HepG2 (cell line): ENCODE measurements at regions not wholly inside any gene's neighbourhood (a gene's known extent, or its start where the extent isn't known, plus 50 kb on each side); places are given as distances from the start of the nearest gene placed in this dataset.

Experiments
- ATF4 ChIP-seq, 2 experiments: fragments of 450-650 bp in 1 of 2; sonication (generic) in 1 of 2; formaldehyde crosslinking; IDR thresholded peaks; 2 replicates each; pipeline versions ENCODE4 v1.5.0 to v1.8.0; 2020 to 2022; ENCODE audit warnings: mild to moderate bottlenecking in 1 of 2, missing genetic modification reagents in 1 of 2
- HOMEZ ChIP-seq: IDR thresholded peaks from 2 replicates; pipeline ENCODE4 v1.6.1; 2016; ENCODE audit warnings: low read depth
- KMT2A ChIP-seq: sonication (generic); formaldehyde crosslinking; IDR thresholded peaks from 2 replicates; pipeline ENCODE4 v1.4.0; 2020; ENCODE audit warnings: missing genetic modification reagents
- MAZ ChIP-seq, 2 experiments: sonication (generic) in 1 of 2; formaldehyde crosslinking in 1 of 2; IDR thresholded peaks; 2 replicates each; pipeline versions ENCODE4 v1.5.0 to v1.6.1; 2012 to 2020; ENCODE audit warnings: low read depth in 2 of 2, mild to moderate bottlenecking in 2 of 2, borderline replicate concordance in 1 of 2, improper control_type of control experiment in 1 of 2, low read length in 1 of 2, missing genetic modification reagents in 1 of 2, moderate library complexity in 1 of 2
- MLXIP ChIP-seq: sonication (generic); formaldehyde crosslinking; IDR thresholded peaks from 2 replicates; pipeline ENCODE4 v1.9.0; 2021; ENCODE audit warnings: missing genetic modification reagents, borderline replicate concordance
- NFYC ChIP-seq: IDR thresholded peaks from 2 replicates; pipeline ENCODE4 v1.6.1; 2016; ENCODE audit warnings: missing genetic modification reagents, missing compliant biosample characterization
- NR0B2 ChIP-seq: sonication (generic); formaldehyde crosslinking; IDR thresholded peaks from 2 replicates; pipeline ENCODE4 v1.4.0; 2020; ENCODE audit warnings: mild to moderate bottlenecking, missing genetic modification reagents
- REXO4 ChIP-seq: sonication (generic); formaldehyde crosslinking; IDR thresholded peaks from 2 replicates; pipeline ENCODE4 v1.8.0; 2022; ENCODE audit warnings: missing genetic modification reagents, mild to moderate bottlenecking, borderline replicate concordance
- SP2 ChIP-seq: sonication (generic); formaldehyde crosslinking; IDR thresholded peaks from 2 replicates; pipeline ENCODE4 v1.5.1; 2020; ENCODE audit warnings: mild to moderate bottlenecking, missing genetic modification reagents
- SP5 ChIP-seq: IDR thresholded peaks from 2 replicates; pipeline ENCODE4 v1.6.1; 2016; ENCODE audit warnings: low read depth, borderline replicate concordance
- ZBTB44 ChIP-seq: sonication (generic); formaldehyde crosslinking; IDR thresholded peaks from 2 replicates; pipeline ENCODE4 v1.4.0; 2020; ENCODE audit warnings: missing genetic modification reagents
- ZFP82 ChIP-seq: sonication (generic); formaldehyde crosslinking; IDR thresholded peaks from 2 replicates; pipeline ENCODE4 v1.5.1; 2020; ENCODE audit warnings: mild to moderate bottlenecking, missing genetic modification reagents, borderline replicate concordance
- ZNF33B ChIP-seq: sonication (generic); formaldehyde crosslinking; IDR thresholded peaks from 2 replicates; pipeline ENCODE4 v1.5.1; 2020; ENCODE audit warnings: mild to moderate bottlenecking, missing genetic modification reagents
- ZNF430 ChIP-seq: sonication (generic); formaldehyde crosslinking; IDR thresholded peaks from 2 replicates; pipeline ENCODE4 v1.9.0; 2021; ENCODE audit warnings: mild to moderate bottlenecking, missing genetic modification reagents
- ZNF644 ChIP-seq: IDR thresholded peaks from 2 replicates; pipeline ENCODE4 v1.6.1; 2016; ENCODE audit warnings: low read depth
- ZNF687 ChIP-seq: sonication (generic); formaldehyde crosslinking; IDR thresholded peaks from 2 replicates; pipeline ENCODE4 v1.5.1; 2020; ENCODE audit warnings: mild to moderate bottlenecking, missing genetic modification reagents, moderate library complexity

- TF ChIP-seq MAZ (IDR thresholded peaks at IDR 0.05; ENCODE audit: borderline replicate concordance, low read depth, low read length) (no peak), MAZ (CRISPR knock-in tag; IDR thresholded peaks at IDR 0.05; ENCODE audit: low read depth) (no peak), ZNF687 (CRISPR knock-in tag) (no peak), ZBTB44 (no peak), ZNF33B (CRISPR knock-in tag) (no peak), NFYC (CRISPR knock-in tag) (no peak), ZNF644 (CRISPR knock-in tag) (peak; percentile 33; the same call in 1 of the 2 replicates), KMT2A (no peak), REXO4 (CRISPR knock-in tag) (no peak), ZFP82 (no peak), ZNF430 (CRISPR knock-in tag) (no peak), SP2 (no peak), SP5 (CRISPR knock-in tag) (peak; percentile 94), ATF4 (CRISPR knock-in tag; IDR thresholded peaks at IDR 0.05) (peak in 1 of 2 experiments; percentile 96; a peak in 2 of 4 replicates), MLXIP (no peak), HOMEZ (CRISPR knock-in tag) (no peak; the same call in 1 of the 2 replicates), NR0B2 (CRISPR knock-in tag) (no peak)
Observed at GRCh38 chr11:62025487-62026105, 58.2 kb upstream of the FTH1 start (continued).
